Keratinocyte (primary cell): ENCODE measurements at regions not wholly inside any gene's neighbourhood (a gene's known extent, or its start where the extent isn't known, plus 50 kb on each side); places are given as distances from the start of the nearest gene placed in this dataset.

Experiments used
- DNase-seq: peaks from one replicate; pipeline ENCODE4 v3.0.0-alpha.2; 2011; ENCODE audit warnings: low read depth, missing footprints, low spot score
- FAIRE-seq: peaks from 2 replicates; lab custom pipeline; 2011; peaks lifted over from hg19 to GRCh38; lab: Jason Lieb, UNC
- H2AFZ ChIP-seq: 2 replicates; pipeline ENCODE4 v1.6.0; 2012; ENCODE audit warnings: low read length, control low read depth, inconsistent platforms; ENCODE audit not compliant: control insufficient read depth
- H3K27ac ChIP-seq: 2 replicates; pipeline ENCODE4 v1.5.1; 2011; ENCODE audit warnings: low read length; ENCODE audit not compliant: control insufficient read depth, insufficient read depth
- H3K27me3 ChIP-seq: 3 replicates; pipeline ENCODE4 v1.6.0; 2011; ENCODE audit warnings: low read length; ENCODE audit not compliant: control insufficient read depth, insufficient read depth; ENCODE audit errors: extremely low read depth
- H3K36me3 ChIP-seq, 2 experiments: 2 replicates in 1 of 2; 3 replicates in 1 of 2; pipeline ENCODE4 v1.5.1; 2011; ENCODE audit warnings: low read length in 2 of 2, mild to moderate bottlenecking in 1 of 2; ENCODE audit not compliant: control insufficient read depth in 2 of 2, insufficient read depth in 2 of 2; ENCODE audit errors: extremely low read depth in 1 of 2
- H3K4me1 ChIP-seq: 3 replicates; pipeline ENCODE4 v1.5.1; 2011; ENCODE audit warnings: low read length; ENCODE audit not compliant: control insufficient read depth, insufficient read depth; ENCODE audit errors: extremely low read depth
- H3K4me2 ChIP-seq: 3 replicates; pipeline ENCODE4 v1.6.0; 2011; ENCODE audit warnings: low read depth, low read length; ENCODE audit not compliant: control insufficient read depth, insufficient read depth; ENCODE audit errors: extremely low read depth
- H3K4me3 ChIP-seq, 3 experiments: fragments of 200-600 bp in 1 of 3; sonication (generic) in 1 of 3; 2 replicates in 2 of 3; 3 replicates in 1 of 3; pipeline ENCODE4 v1.5.1; 2011 to 2016; ENCODE audit warnings: low read length in 3 of 3, mild to moderate bottlenecking in 3 of 3, control low read depth in 2 of 3, inconsistent platforms in 1 of 3, low read depth in 1 of 3, mixed read lengths in 1 of 3, mixed run types in 1 of 3, moderate library complexity in 1 of 3; ENCODE audit not compliant: control insufficient read depth in 2 of 3, insufficient read depth in 2 of 3; ENCODE audit errors: extremely low read depth in 1 of 3
- H3K79me2 ChIP-seq: 2 replicates; pipeline ENCODE4 v1.6.0; 2012; ENCODE audit warnings: low read length; ENCODE audit not compliant: control insufficient read depth, insufficient read depth
- H3K9ac ChIP-seq: 3 replicates; pipeline ENCODE4 v1.6.0; 2011; ENCODE audit warnings: low read length; ENCODE audit not compliant: control insufficient read depth, insufficient read depth; ENCODE audit errors: extremely low read depth
- H3K9me1 ChIP-seq: 3 replicates; pipeline ENCODE4 v1.6.0; 2011; ENCODE audit warnings: low read length; ENCODE audit not compliant: control insufficient read depth, insufficient read depth; ENCODE audit errors: extremely low read depth
- H3K9me3 ChIP-seq: 2 replicates; pipeline ENCODE4 v1.5.1; 2012; ENCODE audit warnings: low read depth, low read length; ENCODE audit not compliant: control insufficient read depth
- H4K20me1 ChIP-seq: 3 replicates; pipeline ENCODE4 v1.6.0; 2011; ENCODE audit warnings: low read length; ENCODE audit not compliant: control insufficient read depth, insufficient read depth; ENCODE audit errors: extremely low read depth
- CTCF ChIP-seq, 3 experiments: IDR thresholded peaks in 1 of 3; conservative IDR thresholded peaks in 1 of 3; optimal IDR thresholded peaks in 1 of 3; 2 replicates in 2 of 3; 3 replicates in 1 of 3; pipeline versions ENCODE3 to v1.5.1; 2011; ENCODE audit warnings: low read length in 3 of 3, mild to moderate bottlenecking in 3 of 3, moderate library complexity in 2 of 3, control low read depth in 1 of 3, inconsistent platforms in 1 of 3; ENCODE audit not compliant: insufficient read depth in 2 of 3; ENCODE audit errors: extremely low read depth in 1 of 3
- EZH2 ChIP-seq: IDR thresholded peaks from one replicate; pipeline ENCODE4 v1.6.1; 2012; ENCODE audit warnings: inconsistent platforms, mild to moderate bottlenecking, low read length, moderate library complexity
- dilution Hi-C: fragments of 300-500 bp; cut with MboI; formaldehyde crosslinking; loops from one replicate; pipeline ENCODE4 v1.7.0; 2020; ENCODE audit warnings: low sequenced_read_pairs; ENCODE audit not compliant: extremely low pct_ligation_motif_present

- no peak overlapping the region for H3K27ac ChIP-seq
- no peaks in the 10 kb centered on the region for H3K27me3 ChIP-seq
- H3K4me3 ChIP-seq: no peak overlapping the region
- H3K4me1 ChIP-seq: no peaks in the 10 kb centered on the region
- DNase-seq: no peak
- H3K9ac ChIP-seq: no peak overlapping the region
- TF ChIP-seq EZH2: no peak
- TF ChIP-seq CTCF (optimal IDR thresholded peaks at IDR 0.05 in 1 of 3, IDR thresholded peaks at IDR 0.05 in 1 of 3, conservative IDR thresholded peaks at IDR 0.05 in 1 of 3; ENCODE audit: extremely low read depth in 1 of 3, insufficient read depth in 2 of 3, low read length in 3 of 3): no peak
- H3K36me3 ChIP-seq: no peaks in the 10 kb centered on the region
- H3K79me2 ChIP-seq: no peaks in the 10 kb centered on the region
- FAIRE-seq: no peak
- H3K9me3 ChIP-seq: no peaks in the 10 kb centered on the region
- dilution Hi-C loops: no loop called here
- no peaks in the 10 kb centered on the region for H3K9me1 ChIP-seq
- no peaks in the 10 kb centered on the region for H4K20me1 ChIP-seq
- no peak overlapping the region for H2AFZ ChIP-seq
- no peak overlapping the region for H3K4me2 ChIP-seq
These were observed 354.2 kb downstream of the ZEB2 start for GRCh38 chr2:144165599-144166250.

- no peaks in the 10 kb centered on the region for H3K9me3 ChIP-seq
- no peak for FAIRE-seq
- no peaks in the 10 kb centered on the region for H3K36me3 ChIP-seq
- no peak overlapping the region for H3K9ac ChIP-seq
- H4K20me1 ChIP-seq: no peaks in the 10 kb centered on the region
- H3K9me1 ChIP-seq: no peaks in the 10 kb centered on the region
- no peak for TF ChIP-seq EZH2
- no peak for TF ChIP-seq CTCF (optimal IDR thresholded peaks at IDR 0.05 in 1 of 3, IDR thresholded peaks at IDR 0.05 in 1 of 3, conservative IDR thresholded peaks at IDR 0.05 in 1 of 3; ENCODE audit: extremely low read depth in 1 of 3, insufficient read depth in 2 of 3, low read length in 3 of 3)
- H3K27me3 ChIP-seq: no peaks in the 10 kb centered on the region
- H3K4me3 ChIP-seq: no peak overlapping the region
- DNase-seq: no peak
- H3K79me2 ChIP-seq: no peaks in the 10 kb centered on the region
- H3K4me1 ChIP-seq: no peaks in the 10 kb centered on the region
- H3K4me2 ChIP-seq: no peak overlapping the region
- H3K27ac ChIP-seq: no peak overlapping the region
- dilution Hi-C loops: no loop called here
- no peak overlapping the region for H2AFZ ChIP-seq
These were observed 356.3 kb downstream of the ZEB2 start for GRCh38 chr2:144163592-144163991.
